ENCODE measurements at regions not wholly inside any gene's neighbourhood (a gene's known extent, or its start where the extent isn't known, plus 50 kb on each side); places are given as distances from the start of the nearest gene placed in this dataset.

DNA sequence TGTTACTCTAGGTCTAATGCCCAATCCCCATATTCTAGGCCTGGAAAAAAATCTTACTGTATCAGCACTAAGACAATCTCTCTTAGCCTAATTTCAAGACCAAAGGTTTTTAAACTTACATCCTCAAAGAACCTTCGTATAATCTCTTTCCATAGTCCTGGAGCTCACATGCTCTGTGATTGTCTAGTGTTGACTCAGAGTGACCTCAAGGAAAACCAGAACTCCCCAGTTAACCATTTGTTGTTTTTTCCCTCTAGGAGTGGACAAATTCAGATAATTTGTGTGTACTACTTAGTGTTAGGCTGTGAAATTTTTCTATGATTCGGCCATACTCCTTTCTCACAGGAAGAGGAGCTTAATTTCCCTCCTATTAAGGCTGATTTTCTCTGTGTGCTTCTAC, 536.1 kb downstream of the SLC4A3 start:
- Mint-ChIP-seq H3K9me3 (peaks cover 3% of the 10 kb centered on the region), H3K4me1 (ENCODE audit: unreplicated experiment) (no peaks in the 10 kb centered on the region), H3K27ac (no peak overlapping the region), H3K27me3 (no peaks in the 10 kb centered on the region), H3K4me3 (no peak overlapping the region), H3K36me3 (no peaks in the 10 kb centered on the region)
- DNase-seq (ENCODE audit: extremely low spot score, unreplicated experiment) = no peak
- TF ChIP-seq, protein P1, sequence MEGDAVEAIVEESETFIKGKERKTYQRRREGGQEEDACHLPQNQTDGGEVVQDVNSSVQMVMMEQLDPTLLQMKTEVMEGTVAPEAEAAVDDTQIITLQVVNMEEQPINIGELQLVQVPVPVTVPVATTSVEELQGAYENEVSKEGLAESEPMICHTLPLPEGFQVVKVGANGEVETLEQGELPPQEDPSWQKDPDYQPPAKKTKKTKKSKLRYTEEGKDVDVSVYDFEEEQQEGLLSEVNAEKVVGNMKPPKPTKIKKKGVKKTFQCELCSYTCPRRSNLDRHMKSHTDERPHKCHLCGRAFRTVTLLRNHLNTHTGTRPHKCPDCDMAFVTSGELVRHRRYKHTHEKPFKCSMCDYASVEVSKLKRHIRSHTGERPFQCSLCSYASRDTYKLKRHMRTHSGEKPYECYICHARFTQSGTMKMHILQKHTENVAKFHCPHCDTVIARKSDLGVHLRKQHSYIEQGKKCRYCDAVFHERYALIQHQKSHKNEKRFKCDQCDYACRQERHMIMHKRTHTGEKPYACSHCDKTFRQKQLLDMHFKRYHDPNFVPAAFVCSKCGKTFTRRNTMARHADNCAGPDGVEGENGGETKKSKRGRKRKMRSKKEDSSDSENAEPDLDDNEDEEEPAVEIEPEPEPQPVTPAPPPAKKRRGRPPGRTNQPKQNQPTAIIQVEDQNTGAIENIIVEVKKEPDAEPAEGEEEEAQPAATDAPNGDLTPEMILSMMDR (conservative IDR thresholded peaks at IDR 0.05) = no peak

DNA sequence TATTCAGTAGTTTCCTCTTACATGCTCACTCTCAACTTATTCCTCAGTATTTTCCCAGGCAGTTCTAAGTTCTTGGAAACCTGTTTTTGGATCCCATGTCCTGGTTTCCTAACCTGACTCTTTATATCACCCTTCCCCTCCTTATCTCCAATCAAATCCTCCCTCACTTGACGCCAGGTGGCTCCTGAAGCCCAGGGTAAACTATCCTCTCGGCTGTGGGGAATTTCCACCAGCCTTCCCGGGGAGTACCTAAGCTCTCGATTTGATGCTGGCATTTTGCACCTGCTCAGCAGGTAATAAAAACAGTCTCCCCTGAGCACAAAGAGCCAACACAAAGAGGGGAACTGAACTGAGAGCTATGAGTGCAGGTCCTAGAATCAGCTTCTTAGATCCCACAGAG, 538.0 kb downstream of the SLC4A3 start:
- Mint-ChIP-seq H3K36me3 (no peaks in the 10 kb centered on the region), H3K27ac (no peak overlapping the region), H3K27me3 (no peaks in the 10 kb centered on the region), H3K4me3 (no peak overlapping the region), H3K4me1 (ENCODE audit: unreplicated experiment) (no peaks in the 10 kb centered on the region), H3K9me3 (no peaks in the 10 kb centered on the region)
- TF ChIP-seq, protein P1 (conservative IDR thresholded peaks at IDR 0.05) = no peak
- DNase-seq (ENCODE audit: extremely low spot score, unreplicated experiment) = no peak

DNA sequence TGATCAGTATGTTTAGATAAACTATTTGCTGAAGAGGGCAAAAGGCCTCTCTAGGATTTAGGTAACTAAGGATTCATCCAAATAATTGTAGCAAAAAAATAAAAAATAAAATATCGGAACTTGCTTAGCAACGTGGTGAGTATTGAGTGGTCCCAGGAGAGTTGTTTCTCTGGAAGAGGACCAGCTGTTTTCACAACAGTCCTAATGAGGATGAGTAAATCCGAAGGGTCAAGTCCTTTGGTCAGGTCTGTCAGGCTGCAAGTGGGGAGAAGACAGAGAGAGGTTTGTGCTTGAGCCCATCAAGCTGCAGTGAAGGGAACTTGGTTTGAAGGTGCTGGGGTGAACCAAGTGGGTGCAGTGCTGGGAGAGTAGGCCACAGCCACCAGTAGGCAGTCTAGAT, 539.2 kb downstream of the SLC4A3 start:
- H3K9me3 Mint-ChIP-seq = no peaks in the 10 kb centered on the region
- H3K4me1 Mint-ChIP-seq (ENCODE audit: unreplicated experiment) = no peaks in the 10 kb centered on the region
- H3K27ac Mint-ChIP-seq = no peak overlapping the region
- H3K27me3 Mint-ChIP-seq = no peaks in the 10 kb centered on the region
- H3K4me3 Mint-ChIP-seq = no peak overlapping the region
- no peaks in the 10 kb centered on the region for H3K36me3 Mint-ChIP-seq
- DNase-seq (ENCODE audit: extremely low spot score, unreplicated experiment) = no peak
- TF ChIP-seq, protein P1 (conservative IDR thresholded peaks at IDR 0.05) = no peak

DNA sequence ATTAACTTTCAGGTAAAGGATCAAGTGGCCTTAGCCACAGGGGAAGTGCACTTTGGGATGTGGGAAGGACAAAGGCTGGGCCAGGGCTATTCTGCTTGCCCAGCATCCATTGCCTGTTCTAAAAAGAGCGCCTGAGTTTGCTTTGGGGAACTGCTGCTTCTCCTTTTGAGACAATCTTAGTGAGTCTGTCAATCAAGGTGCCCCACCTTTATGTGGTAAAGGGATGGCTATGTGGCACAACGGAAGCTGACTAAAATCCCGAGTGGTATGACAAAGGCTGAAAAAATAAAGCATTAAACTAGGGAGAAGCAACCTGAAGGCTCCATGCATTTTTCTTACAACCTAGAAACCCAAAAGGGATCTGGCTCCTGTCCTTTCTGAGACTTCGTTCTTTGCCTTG, 540.5 kb downstream of the SLC4A3 start:
- H3K36me3 Mint-ChIP-seq = no peaks in the 10 kb centered on the region
- no peaks in the 10 kb centered on the region for H3K9me3 Mint-ChIP-seq
- H3K27me3 Mint-ChIP-seq = no peaks in the 10 kb centered on the region
- no peak overlapping the region for H3K4me3 Mint-ChIP-seq
- TF ChIP-seq, protein P1 (conservative IDR thresholded peaks at IDR 0.05) = no peak
- no peak for DNase-seq (ENCODE audit: extremely low spot score, unreplicated experiment)
- H3K27ac Mint-ChIP-seq = no peak overlapping the region
- H3K4me1 Mint-ChIP-seq (ENCODE audit: unreplicated experiment) = no peaks in the 10 kb centered on the region

DNA sequence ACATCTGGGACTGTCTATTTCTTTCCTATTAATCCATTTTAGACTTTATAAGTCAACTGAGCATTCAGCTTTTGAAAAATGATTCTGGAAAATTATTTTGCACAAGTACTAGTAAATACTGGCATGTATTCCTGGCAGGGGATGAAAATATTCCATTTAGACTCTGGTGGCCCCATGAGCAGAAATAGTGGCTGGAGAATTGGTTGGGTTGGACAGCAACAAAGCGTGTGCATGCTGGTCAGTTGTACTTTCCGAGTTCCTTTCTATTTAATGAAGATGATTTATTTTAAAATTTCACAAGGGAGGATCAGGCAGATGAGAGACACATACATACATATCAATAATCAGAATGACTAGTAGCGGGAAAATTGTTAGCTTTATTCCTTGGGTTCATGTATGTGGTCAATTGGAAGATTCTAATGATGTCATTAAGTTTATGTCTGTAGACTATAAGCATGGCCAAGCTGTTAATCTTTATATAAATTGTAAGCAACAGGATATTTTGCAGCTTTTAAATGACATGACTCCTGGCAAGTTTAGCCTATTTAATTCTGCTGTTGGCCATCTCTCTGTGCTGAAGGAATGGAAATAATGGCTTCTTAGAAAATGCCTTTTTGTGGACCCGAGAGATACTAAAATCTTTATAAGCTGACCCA, 541.6 kb downstream of the SLC4A3 start:
- H3K27me3 Mint-ChIP-seq = no peaks in the 10 kb centered on the region
- TF ChIP-seq, protein P1 (conservative IDR thresholded peaks at IDR 0.05) = no peak
- H3K36me3 Mint-ChIP-seq = no peaks in the 10 kb centered on the region
- no peak overlapping the region for H3K27ac Mint-ChIP-seq
- DNase-seq (ENCODE audit: extremely low spot score, unreplicated experiment) = no peak
- no peak overlapping the region for H3K4me3 Mint-ChIP-seq
- no peaks in the 10 kb centered on the region for H3K4me1 Mint-ChIP-seq (ENCODE audit: unreplicated experiment)
- H3K9me3 Mint-ChIP-seq = no peaks in the 10 kb centered on the region

DNA sequence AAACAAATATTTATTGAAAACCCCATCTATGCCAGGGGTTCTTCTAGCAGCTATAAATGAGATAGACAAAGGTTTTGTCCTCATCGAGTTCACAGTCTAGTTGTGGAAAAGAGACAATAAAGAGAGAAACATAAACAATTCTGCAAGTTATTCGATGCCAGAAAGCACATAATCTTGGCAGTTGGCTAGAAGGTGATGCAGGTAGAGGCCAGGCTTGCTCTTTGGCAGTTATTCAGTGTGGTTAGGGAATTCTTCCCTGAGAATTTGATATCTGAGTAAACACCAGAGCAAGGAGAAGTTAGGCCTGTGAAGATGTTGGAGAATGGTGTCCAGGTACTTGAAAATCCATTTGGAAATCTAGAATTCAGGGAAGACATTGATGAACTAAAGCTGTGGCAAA, 547.4 kb downstream of the SLC4A3 start:
- TF ChIP-seq, protein P1 (conservative IDR thresholded peaks at IDR 0.05) = no peak
- Mint-ChIP-seq H3K4me3 (no peak overlapping the region), H3K27ac (no peak overlapping the region), H3K9me3 (peaks cover 5% of the 10 kb centered on the region), H3K36me3 (no peaks in the 10 kb centered on the region), H3K27me3 (no peaks in the 10 kb centered on the region), H3K4me1 (ENCODE audit: unreplicated experiment) (no peaks in the 10 kb centered on the region)
- no peak for DNase-seq (ENCODE audit: extremely low spot score, unreplicated experiment)
